ENCODE measurements at regions not wholly inside any gene's neighbourhood (a gene's known extent, or its start where the extent isn't known, plus 50 kb on each side); places are given as distances from the start of the nearest gene placed in this dataset.
"Not testable (repeated sequence)": the region's sequence is repeated elsewhere in the genome, so short reads cannot be mapped to it uniquely, and the experiment has no call there.

- Histone ChIP-seq H3K27me3 (ENCODE audit: control insufficient read depth in 1 of 2, insufficient read depth in 2 of 2, low read length in 2 of 2) (no peaks in the 10 kb centered on the region), H3K9ac (ENCODE audit: low read length in 2 of 2) (no peak overlapping the region), H3K27ac (ENCODE audit: low read length) (no peak overlapping the region), H3K4me1 (ENCODE audit: control insufficient read depth, insufficient read depth, low read length) (no peaks in the 10 kb centered on the region), H3K4me3 (ENCODE audit: low read length in 2 of 2) (no peak overlapping the region), H3K36me3 (ENCODE audit: control insufficient read depth in 2 of 2, insufficient read depth in 2 of 2, low read length in 2 of 2) (no peaks in the 10 kb centered on the region), H3K9me3 (ENCODE audit: control insufficient read depth in 2 of 2, low read length in 2 of 2) (peaks cover 0 to 3% of the 10 kb centered on the region in 2 donors)
Observed at GRCh38 chr5:67934976-67935375, 280.6 kb upstream of the PIK3R1 start.

GRCh38 chr5:67925511-67925910 lies 290.0 kb upstream of the PIK3R1 start:
- Histone ChIP-seq H3K4me1 (ENCODE audit: control insufficient read depth, insufficient read depth, low read length) (no peaks in the 10 kb centered on the region), H3K27ac (ENCODE audit: low read length) (no peak overlapping the region), H3K9ac (ENCODE audit: low read length in 2 of 2) (no peak overlapping the region), H3K4me3 (ENCODE audit: low read length in 2 of 2) (no peak overlapping the region), H3K27me3 (ENCODE audit: control insufficient read depth in 1 of 2, insufficient read depth in 2 of 2, low read length in 2 of 2) (no peaks in the 10 kb centered on the region), H3K9me3 (ENCODE audit: control insufficient read depth in 2 of 2, low read length in 2 of 2) (no peaks in the 10 kb centered on the region), H3K36me3 (ENCODE audit: control insufficient read depth in 2 of 2, insufficient read depth in 2 of 2, low read length in 2 of 2) (no peaks in the 10 kb centered on the region)

GRCh38 chr5:67921004-67921601 lies 294.5 kb upstream of the PIK3R1 start:
- Histone ChIP-seq H3K4me1 (ENCODE audit: control insufficient read depth, insufficient read depth, low read length) (no peaks in the 10 kb centered on the region), H3K27me3 (ENCODE audit: control insufficient read depth in 1 of 2, insufficient read depth in 2 of 2, low read length in 2 of 2) (no peaks in the 10 kb centered on the region), H3K9ac (ENCODE audit: low read length in 2 of 2) (no peak overlapping the region), H3K36me3 (ENCODE audit: control insufficient read depth in 2 of 2, insufficient read depth in 2 of 2, low read length in 2 of 2) (no peaks in the 10 kb centered on the region), H3K4me3 (ENCODE audit: low read length in 2 of 2) (no peak overlapping the region), H3K27ac (ENCODE audit: low read length) (no peak overlapping the region), H3K9me3 (ENCODE audit: control insufficient read depth in 2 of 2, low read length in 2 of 2) (no peaks in the 10 kb centered on the region)

GRCh38 chr5:67919532-67919931 lies 296.0 kb upstream of the PIK3R1 start:
- not testable (repeated sequence) for H3K9ac ChIP-seq (ENCODE audit: low read length in 2 of 2); H3K27ac ChIP-seq (ENCODE audit: low read length); H3K4me1 ChIP-seq (ENCODE audit: control insufficient read depth, insufficient read depth, low read length); H3K4me3 ChIP-seq (ENCODE audit: low read length in 2 of 2); H3K27me3 ChIP-seq (ENCODE audit: control insufficient read depth in 1 of 2, insufficient read depth in 2 of 2, low read length in 2 of 2); H3K36me3 ChIP-seq (ENCODE audit: control insufficient read depth in 2 of 2, insufficient read depth in 2 of 2, low read length in 2 of 2); H3K9me3 ChIP-seq (ENCODE audit: control insufficient read depth in 2 of 2, low read length in 2 of 2)

GRCh38 chr5:67917561-67917960 lies 298.0 kb upstream of the PIK3R1 start:
- Histone ChIP-seq H3K4me3 (ENCODE audit: low read length in 2 of 2) (no peak overlapping the region), H3K4me1 (ENCODE audit: control insufficient read depth, insufficient read depth, low read length) (no peaks in the 10 kb centered on the region)

GRCh38 chr5:67910546-67910945 lies 305.0 kb upstream of the PIK3R1 start:
- no peak overlapping the region for H3K27ac ChIP-seq (ENCODE audit: low read length)
- H3K9me3 ChIP-seq (ENCODE audit: control insufficient read depth in 2 of 2, low read length in 2 of 2), result no peaks in the 10 kb centered on the region
- H3K9ac ChIP-seq (ENCODE audit: low read length in 2 of 2), result no peak overlapping the region
- no peak overlapping the region for H3K4me3 ChIP-seq (ENCODE audit: low read length in 2 of 2)
- H3K36me3 ChIP-seq (ENCODE audit: control insufficient read depth in 2 of 2, insufficient read depth in 2 of 2, low read length in 2 of 2), result no peaks in the 10 kb centered on the region
- H3K4me1 ChIP-seq (ENCODE audit: control insufficient read depth, insufficient read depth, low read length), result no peaks in the 10 kb centered on the region
- no peaks in the 10 kb centered on the region for H3K27me3 ChIP-seq (ENCODE audit: control insufficient read depth in 1 of 2, insufficient read depth in 2 of 2, low read length in 2 of 2)

More at GRCh38 chr5:67917561-67917960, 298.0 kb upstream of the PIK3R1 start:
- no peaks in the 10 kb centered on the region for H3K36me3 ChIP-seq (ENCODE audit: control insufficient read depth in 2 of 2, insufficient read depth in 2 of 2, low read length in 2 of 2)
- H3K27me3 ChIP-seq (ENCODE audit: control insufficient read depth in 1 of 2, insufficient read depth in 2 of 2, low read length in 2 of 2), result no peaks in the 10 kb centered on the region
- H3K9ac ChIP-seq (ENCODE audit: low read length in 2 of 2), result no peak overlapping the region
- no peak overlapping the region for H3K27ac ChIP-seq (ENCODE audit: low read length)
- no peaks in the 10 kb centered on the region for H3K9me3 ChIP-seq (ENCODE audit: control insufficient read depth in 2 of 2, low read length in 2 of 2)

GRCh38 chr5:67908126-67908765 lies 307.3 kb upstream of the PIK3R1 start:
- H3K4me1 ChIP-seq (ENCODE audit: control insufficient read depth, insufficient read depth, low read length), result no peaks in the 10 kb centered on the region
- no peak overlapping the region for H3K4me3 ChIP-seq (ENCODE audit: low read length in 2 of 2)
- H3K9me3 ChIP-seq (ENCODE audit: control insufficient read depth in 2 of 2, low read length in 2 of 2), result no peaks in the 10 kb centered on the region
- H3K9ac ChIP-seq (ENCODE audit: low read length in 2 of 2), result no peak overlapping the region
- H3K27ac ChIP-seq (ENCODE audit: low read length), result no peak overlapping the region
- H3K27me3 ChIP-seq (ENCODE audit: control insufficient read depth in 1 of 2, insufficient read depth in 2 of 2, low read length in 2 of 2), result no peaks in the 10 kb centered on the region
- no peaks in the 10 kb centered on the region for H3K36me3 ChIP-seq (ENCODE audit: control insufficient read depth in 2 of 2, insufficient read depth in 2 of 2, low read length in 2 of 2)

GRCh38 chr5:67904366-67904765 lies 311.2 kb upstream of the PIK3R1 start:
- no peaks in the 10 kb centered on the region for H3K9me3 ChIP-seq (ENCODE audit: control insufficient read depth in 2 of 2, low read length in 2 of 2)
- no peaks in the 10 kb centered on the region for H3K4me1 ChIP-seq (ENCODE audit: control insufficient read depth, insufficient read depth, low read length)
- H3K27me3 ChIP-seq (ENCODE audit: control insufficient read depth in 1 of 2, insufficient read depth in 2 of 2, low read length in 2 of 2), result no peaks in the 10 kb centered on the region
- no peak overlapping the region for H3K4me3 ChIP-seq (ENCODE audit: low read length in 2 of 2)
- no peak overlapping the region for H3K9ac ChIP-seq (ENCODE audit: low read length in 2 of 2)
- no peaks in the 10 kb centered on the region for H3K36me3 ChIP-seq (ENCODE audit: control insufficient read depth in 2 of 2, insufficient read depth in 2 of 2, low read length in 2 of 2)
- H3K27ac ChIP-seq (ENCODE audit: low read length), result no peak overlapping the region

- Histone ChIP-seq H3K36me3 (ENCODE audit: control insufficient read depth in 2 of 2, insufficient read depth in 2 of 2, low read length in 2 of 2) (no peaks in the 10 kb centered on the region), H3K4me1 (ENCODE audit: control insufficient read depth, insufficient read depth, low read length) (no peaks in the 10 kb centered on the region), H3K27ac (ENCODE audit: low read length) (no peak overlapping the region), H3K4me3 (ENCODE audit: low read length in 2 of 2) (no peak overlapping the region), H3K9ac (ENCODE audit: low read length in 2 of 2) (no peak overlapping the region), H3K9me3 (ENCODE audit: control insufficient read depth in 2 of 2, low read length in 2 of 2) (no peaks in the 10 kb centered on the region), H3K27me3 (ENCODE audit: control insufficient read depth in 1 of 2, insufficient read depth in 2 of 2, low read length in 2 of 2) (no peaks in the 10 kb centered on the region)
Observed at GRCh38 chr5:67903656-67904055, 311.9 kb upstream of the PIK3R1 start.

- H3K9ac ChIP-seq (ENCODE audit: low read length in 2 of 2), result no peak overlapping the region
- no peak overlapping the region for H3K27ac ChIP-seq (ENCODE audit: low read length)
- no peaks in the 10 kb centered on the region for H3K4me1 ChIP-seq (ENCODE audit: control insufficient read depth, insufficient read depth, low read length)
- H3K27me3 ChIP-seq (ENCODE audit: control insufficient read depth in 1 of 2, insufficient read depth in 2 of 2, low read length in 2 of 2), result no peaks in the 10 kb centered on the region
- H3K36me3 ChIP-seq (ENCODE audit: control insufficient read depth in 2 of 2, insufficient read depth in 2 of 2, low read length in 2 of 2), result no peaks in the 10 kb centered on the region
- H3K4me3 ChIP-seq (ENCODE audit: low read length in 2 of 2), result no peak overlapping the region
- H3K9me3 ChIP-seq (ENCODE audit: control insufficient read depth in 2 of 2, low read length in 2 of 2), result no peaks in the 10 kb centered on the region
Observed at GRCh38 chr5:67903121-67903520, 312.4 kb upstream of the PIK3R1 start.

- Histone ChIP-seq H3K9me3 (ENCODE audit: control insufficient read depth in 2 of 2, low read length in 2 of 2) (no peaks in the 10 kb centered on the region), H3K9ac (ENCODE audit: low read length in 2 of 2) (no peak overlapping the region), H3K36me3 (ENCODE audit: control insufficient read depth in 2 of 2, insufficient read depth in 2 of 2, low read length in 2 of 2) (no peaks in the 10 kb centered on the region), H3K27me3 (ENCODE audit: control insufficient read depth in 1 of 2, insufficient read depth in 2 of 2, low read length in 2 of 2) (no peaks in the 10 kb centered on the region), H3K4me3 (ENCODE audit: low read length in 2 of 2) (no peak overlapping the region), H3K27ac (ENCODE audit: low read length) (no peak overlapping the region), H3K4me1 (ENCODE audit: control insufficient read depth, insufficient read depth, low read length) (no peaks in the 10 kb centered on the region)
Observed at GRCh38 chr5:67902497-67902830, 313.1 kb upstream of the PIK3R1 start.

Measured in stomach smooth muscle (tissue), 2 donors.